NCI-H1436 (cell line): ENCODE measurements at regions not wholly inside any gene's neighbourhood (a gene's known extent, or its start where the extent isn't known, plus 50 kb on each side); places are given as distances from the start of the nearest gene placed in this dataset.
"Not testable (repeated sequence)": the region's sequence is repeated elsewhere in the genome, so short reads cannot be mapped to it uniquely, and the experiment has no call there.

ENCODE experiments used
- DNase-seq: peaks from one replicate; lab custom pipeline; 2025; lab: John Stamatoyannopoulos, UW

DNA sequence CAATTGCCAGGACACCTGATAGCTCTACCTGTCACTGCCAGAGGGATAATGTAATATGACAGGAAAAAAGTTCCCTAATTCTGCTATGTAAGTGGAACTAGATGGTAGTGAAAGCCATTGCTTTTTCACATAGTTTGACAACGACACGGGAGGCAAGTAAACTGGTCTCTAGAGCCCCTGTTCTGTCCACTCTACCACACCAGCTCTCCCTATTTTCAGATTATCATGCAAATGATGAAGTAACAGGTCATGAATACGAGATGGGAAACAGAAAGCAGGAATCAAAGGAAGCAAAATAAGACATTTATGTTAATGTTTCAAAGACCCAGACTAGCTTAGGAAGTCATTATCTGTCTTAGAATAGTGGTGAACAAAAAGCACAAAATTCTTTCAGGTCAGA, 56.2 kb downstream of the TAF11L14 start:
- DNase-seq = no peak

DNA sequence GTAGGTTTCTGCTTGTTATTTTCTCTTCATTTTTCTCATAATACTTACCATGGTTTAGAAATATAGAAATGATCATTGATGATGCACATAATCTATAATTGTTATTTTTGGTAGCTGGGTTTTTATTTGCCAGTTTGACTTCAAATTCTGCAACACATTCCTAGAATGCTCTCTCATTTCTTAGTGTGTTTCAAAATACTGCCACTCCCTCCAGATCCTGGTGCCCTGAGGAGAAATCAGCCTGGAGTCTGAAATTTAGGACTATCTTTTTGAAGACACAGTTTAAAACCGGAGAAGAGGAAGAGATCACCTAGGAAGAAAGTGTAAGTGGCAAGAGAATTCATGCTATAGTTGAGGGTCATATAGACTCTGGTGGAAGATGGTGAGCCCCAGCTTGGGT, 57.5 kb downstream of the TAF11L14 start:
- no peak for DNase-seq

DNA sequence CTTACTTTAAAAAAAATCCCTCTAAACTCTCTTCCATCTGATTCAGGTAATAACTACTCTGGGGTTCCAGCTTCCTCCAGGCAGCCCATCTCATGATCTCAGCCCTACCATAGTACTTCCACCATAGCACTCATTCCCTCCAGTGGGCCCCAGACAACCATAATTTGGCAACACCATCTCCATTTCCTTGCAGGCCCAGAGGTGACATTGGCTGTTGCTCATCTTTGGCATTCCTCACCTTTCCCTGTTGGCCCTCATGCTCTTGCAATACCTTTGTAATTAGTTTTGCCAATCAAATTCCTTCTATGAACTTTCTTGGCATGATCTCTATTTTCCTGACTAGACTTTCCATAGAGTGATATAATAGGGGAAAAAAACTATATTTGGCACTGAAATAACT, 60.1 kb downstream of the TAF11L14 start:
- DNase-seq = no peak

DNA sequence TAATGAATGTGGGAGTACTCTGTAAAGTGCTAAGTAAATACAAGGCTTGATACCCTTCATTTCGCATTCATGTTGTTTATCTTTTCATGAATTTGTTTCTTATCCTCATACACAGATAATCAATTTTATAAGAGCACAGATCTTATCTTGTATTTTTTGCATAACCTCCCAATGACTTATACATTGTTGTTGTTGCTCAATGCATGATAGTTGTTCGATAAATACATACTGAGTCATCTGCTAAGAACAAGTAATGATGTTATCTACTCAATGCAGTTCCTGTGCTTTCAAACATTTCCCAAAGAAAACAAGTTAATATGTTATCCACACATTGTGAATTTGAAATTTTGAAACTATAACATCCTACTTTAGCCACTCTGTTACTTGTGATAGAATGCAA, 60.7 kb downstream of the TAF11L14 start:
- DNase-seq = no peak

DNA sequence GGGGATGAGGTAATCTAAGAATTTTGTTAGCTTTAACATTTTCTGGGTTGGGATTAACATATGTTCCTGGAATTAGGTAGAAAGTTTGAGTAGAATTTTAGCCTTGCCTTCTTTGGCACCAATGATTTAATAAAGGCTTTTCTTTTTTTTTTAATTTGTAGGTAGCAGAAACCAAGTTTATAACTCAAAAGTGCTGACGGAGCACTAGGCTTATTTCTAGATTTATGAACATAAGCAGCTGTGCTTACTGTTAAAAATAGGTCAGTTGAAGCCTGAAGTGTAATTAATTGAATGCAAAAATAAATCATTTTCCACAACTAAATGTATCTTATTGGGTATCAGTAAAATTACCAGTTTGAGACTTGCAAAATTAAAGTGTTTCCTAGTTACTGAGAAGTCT, 62.4 kb downstream of the TAF11L14 start:
- DNase-seq = no peak

DNA sequence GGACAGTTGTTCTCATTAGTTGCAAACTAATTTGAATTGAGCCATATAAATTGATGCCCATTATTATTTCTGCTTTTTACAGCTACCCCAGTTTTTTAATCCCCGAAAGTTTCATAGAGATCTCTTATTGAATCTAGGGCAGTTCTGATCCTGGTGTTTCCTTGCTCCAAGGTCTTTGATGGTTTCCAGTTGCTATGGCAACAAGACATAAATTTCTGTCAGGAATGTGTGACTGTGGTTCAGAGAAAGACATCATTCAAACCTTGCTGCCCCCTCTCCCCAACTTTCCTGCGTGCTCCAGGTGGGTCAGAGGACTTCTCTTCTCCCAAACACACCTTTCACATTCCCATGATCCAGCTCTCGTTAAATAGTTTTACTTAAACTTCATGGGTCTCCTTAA, 63.4 kb downstream of the TAF11L14 start:
- DNase-seq = no peak

DNA sequence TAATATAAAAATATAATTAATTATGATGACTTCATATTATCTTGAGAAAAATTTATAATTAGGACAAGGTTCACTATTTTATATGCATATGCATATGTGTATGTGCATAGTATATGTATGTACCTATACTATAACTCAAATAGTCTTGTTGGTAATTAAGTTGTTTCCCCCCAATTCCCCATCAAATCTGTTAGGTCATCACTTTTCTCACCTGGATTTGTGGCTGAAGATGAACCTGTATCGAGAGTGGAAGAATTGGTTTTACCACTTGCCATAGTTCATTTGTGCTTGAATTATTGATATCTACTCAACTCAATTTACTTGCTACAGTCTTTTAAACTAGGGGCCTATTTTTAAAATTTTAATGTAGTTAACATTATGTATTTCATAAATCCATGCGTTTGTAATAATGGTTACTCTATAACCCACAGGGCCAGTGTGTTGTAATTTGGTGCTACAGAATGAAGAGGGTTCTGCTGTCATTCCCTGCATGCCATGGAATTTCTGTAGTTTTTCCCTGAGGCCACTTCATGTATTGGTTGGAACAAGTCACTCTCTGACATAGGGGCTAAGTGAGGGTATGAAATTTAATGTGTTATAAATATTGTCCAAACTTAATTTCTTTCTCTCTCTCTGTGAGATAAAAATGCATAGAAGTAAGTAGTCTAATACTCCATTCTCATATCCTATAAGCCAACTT, 74.9 kb downstream of the TAF11L14 start:
- no peak for DNase-seq

DNA sequence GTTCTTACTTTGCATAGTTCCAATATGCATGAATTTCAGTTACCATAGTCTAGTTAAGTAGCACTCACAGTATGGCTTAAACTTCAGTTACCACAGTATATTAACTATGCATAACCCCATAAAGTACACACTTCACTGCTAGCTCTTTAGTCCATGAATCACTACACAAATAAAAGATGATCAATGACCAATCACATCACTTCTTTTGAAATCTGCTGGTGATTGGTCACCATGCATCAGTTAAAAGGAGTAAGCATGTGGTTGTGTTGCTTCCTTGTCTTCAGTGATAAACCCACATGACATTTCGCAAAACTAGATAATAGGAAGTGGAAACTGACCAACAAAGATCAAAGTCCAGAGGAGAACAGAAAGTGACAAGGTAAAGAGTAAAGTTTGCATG, 79.0 kb downstream of the TAF11L14 start:
- DNase-seq = no peak

DNA sequence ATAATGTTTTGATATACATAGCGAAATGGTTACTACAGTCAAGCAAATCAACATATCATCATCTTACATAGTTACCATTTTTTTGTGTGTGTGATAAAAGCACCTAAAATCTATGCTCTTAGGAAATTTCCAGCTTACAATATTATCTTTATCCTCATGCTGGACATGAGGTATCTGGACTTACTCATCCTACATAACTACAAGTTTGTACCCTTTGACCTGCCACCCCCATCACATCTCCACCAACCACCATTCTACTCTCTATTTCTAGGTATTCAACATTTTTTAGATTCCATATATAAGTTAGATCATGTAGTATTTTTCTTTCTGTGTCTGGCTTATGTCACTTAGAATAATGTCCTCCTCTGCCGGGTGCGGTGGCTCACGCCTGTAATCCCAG, 79.9 kb downstream of the TAF11L14 start:
- DNase-seq = no peak

DNA sequence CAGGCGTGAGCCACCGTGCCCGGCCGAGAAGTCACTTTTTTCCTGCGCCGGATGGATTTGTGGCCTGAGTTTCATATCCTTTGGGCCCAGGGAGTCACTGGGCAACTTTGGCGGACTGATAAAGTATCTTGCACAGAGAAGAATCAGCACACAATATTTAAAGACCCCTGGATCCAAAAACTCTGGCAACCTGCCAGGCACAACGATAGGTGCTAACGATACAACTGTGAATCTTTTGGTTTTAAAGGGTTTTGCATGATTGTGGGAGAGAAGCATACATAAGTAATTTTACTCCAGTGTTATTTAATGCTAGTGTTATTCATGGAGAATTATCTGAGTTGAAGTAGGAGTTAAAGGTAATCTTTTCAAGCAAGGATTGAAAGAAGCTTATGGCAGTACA, 85.3 kb downstream of the TAF11L14 start:
- DNase-seq = no peak

DNA sequence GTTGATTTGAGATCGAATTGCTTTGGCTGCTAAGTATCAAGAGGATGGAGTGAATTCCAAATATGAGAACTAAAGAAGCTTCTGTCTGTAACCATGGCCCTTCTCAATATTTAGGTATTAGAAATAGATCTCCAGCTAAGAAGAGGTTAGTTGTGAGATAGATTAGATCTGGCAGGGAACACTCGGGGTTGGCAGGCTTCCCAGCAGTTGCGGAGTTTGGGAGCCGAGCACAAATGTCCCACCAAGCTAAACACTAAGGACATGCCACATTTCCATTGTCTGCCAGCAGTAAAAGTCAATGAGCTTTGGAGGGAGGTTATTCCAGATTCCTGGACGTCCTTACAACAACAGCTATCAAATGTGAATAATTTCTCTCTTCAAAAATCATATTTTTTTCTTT, 85.8 kb downstream of the TAF11L14 start:
- DNase-seq = no peak

DNA sequence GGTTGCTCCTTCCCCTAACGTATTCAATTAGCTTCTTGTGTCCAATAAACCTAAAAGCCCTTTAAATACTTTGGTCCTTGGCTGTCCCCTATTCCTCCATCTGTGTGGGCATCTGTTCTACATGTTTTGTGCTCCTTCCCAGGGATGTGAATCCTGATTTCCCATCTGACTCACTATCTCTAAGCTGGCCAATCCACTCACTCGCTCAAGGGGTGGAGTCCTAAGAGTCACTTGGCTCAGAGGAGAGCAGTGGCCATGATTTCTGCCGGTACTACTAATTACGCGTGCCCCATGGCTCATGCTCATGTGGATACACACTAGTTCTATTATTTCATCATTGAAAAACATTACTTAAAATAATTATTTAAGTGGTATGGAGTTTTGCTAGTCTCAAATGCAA, 89.6 kb downstream of the TAF11L14 start:
- no peak for DNase-seq

DNA sequence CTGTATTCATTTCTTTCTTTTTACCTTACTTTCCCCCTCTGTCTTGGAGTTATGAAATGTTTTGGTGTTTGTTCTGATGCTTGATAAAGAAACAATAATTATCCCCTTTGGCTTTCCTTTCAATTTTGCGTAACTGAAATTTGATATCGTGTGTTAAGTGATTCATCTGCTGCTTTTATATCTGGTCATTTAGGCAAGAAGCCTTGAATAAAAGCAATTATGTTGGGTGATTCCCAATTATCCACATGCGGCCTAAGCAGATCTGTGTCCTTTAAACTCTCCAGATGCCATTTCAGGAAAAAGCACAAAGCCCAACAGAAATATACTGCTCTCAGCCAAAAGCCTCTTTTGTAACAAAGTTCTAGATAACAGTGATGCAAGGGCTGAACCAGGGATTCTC, 92.8 kb downstream of the TAF11L14 start:
- peak; percentile 21 for DNase-seq

DNA sequence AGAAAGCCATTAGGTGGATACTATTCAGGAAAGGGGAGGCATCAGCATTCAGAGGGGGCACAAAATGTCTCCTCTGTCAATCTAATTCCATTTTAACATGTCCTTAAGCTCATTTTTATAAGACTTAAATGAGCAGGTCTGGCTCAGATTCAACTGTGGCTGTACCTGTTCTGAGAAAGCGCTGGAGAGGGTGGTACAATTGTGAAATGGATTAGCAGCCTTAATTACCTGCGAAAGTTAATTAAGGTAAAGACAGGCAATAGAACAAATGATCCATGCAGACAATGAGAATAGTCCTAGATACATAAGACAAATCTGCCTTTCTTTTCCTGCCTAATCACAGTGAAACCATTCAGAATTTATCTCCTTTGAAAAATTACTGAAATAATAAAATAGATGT, 96.2 kb downstream of the TAF11L14 start:
- no peak for DNase-seq

DNA sequence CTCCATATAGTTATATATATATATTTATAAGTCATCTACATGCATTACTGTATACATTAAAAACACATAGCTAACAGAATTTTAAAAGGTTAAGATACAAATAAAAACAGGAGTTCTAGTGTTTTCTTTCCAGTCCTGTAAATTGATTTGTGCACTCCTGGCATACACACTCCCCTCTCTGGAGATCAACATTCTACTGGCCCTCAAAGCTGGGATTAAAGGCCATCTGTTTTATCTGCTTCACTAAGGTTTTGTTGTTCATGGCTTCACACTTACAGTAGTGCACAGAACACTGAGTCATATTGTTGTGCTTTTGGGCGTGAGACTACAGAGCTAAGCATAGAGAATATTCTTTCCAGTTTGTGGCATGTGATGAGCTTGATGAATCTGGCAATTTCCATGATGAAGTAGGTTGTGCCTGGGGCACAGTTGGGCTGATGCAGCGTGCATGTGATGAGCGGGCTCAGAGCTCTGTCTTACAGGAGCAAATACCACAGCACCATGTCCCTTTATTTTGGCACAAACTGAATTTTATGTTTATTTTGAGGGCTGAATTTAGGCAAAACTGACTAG, 98.2 kb downstream of the TAF11L14 start:
- DNase-seq = no peak

DNA sequence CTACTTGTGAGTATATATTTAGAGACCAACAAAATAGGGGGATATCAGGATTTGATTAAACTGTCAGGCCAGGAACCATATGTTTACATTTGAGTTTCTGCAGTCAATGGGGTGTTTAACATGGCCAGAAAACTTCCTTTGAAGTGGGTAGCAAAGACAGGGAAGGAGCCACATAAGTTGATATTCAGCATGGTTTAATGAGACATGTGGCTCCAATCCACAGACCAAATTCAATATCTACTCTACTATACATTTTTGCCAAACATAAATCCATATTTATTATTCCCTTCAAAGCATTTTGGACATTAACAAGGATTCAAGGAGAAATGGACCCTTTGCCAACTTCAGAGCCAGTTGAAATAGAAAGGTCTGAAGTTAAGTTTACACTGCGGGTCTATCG, 99.8 kb downstream of the TAF11L14 start:
- DNase-seq = no peak

DNA sequence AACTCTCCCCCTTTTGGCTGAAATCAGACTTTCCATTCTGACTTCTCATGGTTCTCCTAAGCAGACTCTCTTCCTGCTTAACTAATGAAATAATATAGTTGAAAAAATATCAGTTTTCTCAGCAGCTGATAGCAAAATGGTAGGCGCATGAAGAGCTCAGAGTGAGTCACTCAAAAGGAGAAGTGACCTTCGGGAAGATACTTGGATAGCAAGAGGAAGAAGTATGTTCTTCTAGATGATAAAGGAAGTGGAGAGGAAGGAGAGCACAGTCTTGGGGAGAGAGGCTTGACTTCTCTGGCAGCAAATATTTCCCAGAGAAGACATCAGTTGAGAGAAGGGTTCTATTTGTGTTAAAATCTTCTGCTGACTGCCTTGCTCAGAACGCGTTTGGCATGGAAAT, 101.5 kb downstream of the TAF11L14 start:
- DNase-seq = no peak

DNA sequence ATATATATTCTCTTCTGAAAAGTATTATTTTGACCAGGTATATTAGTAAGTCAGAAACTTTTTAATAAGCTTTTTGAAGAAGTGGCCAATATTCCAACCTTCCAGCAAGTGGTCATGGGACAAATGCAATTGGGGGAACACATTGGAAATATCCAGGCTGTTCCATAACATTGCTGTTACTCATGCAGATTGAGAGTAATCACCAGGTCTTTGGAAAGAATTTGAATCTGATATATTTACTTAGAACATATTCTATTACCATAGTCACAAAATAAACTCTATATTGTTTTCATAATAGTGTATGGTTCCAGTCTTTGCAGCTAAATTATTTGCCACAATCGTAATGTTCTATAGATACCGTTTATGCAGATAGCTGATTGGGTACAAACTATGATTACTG, 102.8 kb downstream of the TAF11L14 start:
- DNase-seq = no peak

DNA sequence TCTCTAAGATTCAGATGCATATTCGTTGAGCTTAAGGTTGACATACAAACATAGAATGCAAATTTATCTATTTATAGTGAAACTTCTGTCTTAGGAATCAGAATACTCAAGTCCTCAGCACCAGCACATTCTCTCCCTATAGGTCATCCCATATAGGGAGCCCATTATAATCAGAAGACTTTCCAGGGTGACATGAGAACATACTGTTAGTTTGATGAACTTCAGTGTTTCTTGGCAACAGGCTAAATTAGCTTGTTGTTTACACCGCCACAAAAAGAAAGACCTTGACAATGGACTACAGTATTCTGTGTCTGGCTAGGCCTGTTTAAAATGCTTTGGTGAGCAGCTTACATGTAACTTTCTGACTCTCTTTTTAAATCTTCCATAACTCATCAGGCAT, 104.2 kb downstream of the TAF11L14 start:
- no peak for DNase-seq

DNA sequence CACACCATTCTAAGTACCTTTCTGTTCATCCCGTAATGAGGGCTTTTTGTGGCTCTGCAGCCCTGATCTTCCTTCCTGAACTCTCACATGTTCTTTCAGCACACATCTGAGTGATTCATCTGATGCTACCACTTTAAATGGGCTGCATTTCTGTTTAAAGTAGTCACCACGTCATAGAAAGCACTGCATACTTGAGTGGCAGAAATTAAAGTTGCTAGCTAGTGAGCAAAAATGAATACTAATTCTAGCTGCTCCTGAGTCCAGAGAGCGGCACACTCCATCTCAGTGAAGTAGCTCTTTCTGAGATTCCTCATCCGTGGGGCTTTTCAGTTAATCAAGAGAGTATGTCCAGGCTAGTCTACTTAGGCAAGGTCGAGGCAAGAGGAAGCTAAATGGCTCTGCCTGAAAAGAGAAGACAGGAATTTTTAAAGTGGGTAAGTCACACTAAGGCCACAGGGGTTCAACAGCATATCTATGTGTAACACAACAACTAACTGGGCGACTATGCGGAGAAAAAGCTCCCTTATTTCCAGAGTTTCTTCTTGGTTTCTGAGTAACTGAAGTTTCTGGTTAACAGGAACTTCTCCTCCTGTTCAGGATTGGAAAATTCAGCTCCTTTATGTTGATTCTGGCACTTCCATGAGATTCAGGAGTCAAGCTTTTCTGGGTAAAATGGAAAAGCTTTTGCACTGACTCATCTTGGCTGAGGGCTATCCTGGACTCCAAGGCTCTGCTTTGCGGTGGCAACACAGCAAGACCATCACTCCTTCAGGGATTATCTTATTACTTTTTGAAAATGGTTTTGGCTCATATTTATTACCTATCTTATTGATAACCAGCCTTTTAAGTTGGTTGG, 109.5 kb downstream of the TAF11L14 start:
- DNase-seq = no peak

DNA sequence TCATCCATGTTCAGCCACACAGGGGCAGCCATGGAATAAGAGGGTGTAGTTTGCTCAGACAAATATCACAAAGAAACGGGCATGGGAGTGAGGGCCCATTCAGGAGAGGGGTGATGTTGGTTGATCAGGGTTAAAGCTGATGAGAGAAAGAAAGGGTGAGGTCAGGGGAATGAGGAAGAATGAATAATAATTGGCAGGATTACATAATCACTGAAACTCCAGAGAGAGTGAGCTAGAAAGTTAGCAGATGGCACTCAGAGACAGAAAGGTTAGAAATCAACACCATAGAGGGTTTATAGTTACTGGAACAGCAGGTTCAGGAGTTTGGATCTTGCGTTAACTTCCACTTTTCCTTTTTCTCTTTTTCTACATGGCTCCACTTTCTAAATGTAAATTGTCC, 113.9 kb downstream of the TAF11L14 start:
- no peak for DNase-seq

DNA sequence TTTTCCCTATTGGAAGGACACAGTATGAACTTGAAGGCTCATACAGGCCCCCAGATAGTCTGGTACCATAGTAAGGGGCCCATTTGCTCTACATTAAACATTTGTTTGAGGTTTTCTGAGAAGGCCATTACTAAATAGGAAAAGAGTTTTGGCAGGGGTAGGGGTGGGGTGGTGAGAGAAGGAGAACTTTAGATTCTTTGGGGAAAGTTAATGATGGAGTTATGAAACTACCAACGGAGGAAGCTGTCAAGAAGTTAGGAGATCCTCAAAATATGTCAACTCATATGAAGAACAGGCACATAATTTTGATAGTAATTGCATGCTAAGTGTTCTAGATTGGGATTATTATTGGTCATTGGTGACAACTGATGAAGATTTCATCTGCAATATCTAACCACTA, 114.7 kb downstream of the TAF11L14 start:
- DNase-seq = no peak

DNA sequence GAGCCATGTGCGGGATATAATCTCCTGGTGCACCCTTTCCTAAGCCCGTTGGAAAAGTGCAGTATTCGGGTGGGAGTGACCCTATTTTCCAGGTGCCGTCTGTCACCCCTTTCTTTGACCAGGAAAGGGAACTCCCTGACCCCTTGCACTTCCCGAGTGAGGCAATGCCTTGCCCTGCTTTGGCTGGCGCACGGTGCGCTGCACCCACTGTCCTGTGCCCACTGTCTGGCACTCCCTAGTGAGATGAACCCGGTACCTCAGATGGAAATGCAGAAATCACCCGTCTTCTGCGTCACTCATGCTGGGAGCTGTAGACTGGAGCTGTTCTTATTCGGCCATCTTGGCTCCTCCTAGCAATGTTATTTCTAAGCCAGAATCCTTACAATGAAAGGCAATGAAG, 121.1 kb downstream of the TAF11L14 start:
- not testable (repeated sequence) for DNase-seq
